ENCODE measurements at regions not wholly inside any gene's neighbourhood (a gene's known extent, or its start where the extent isn't known, plus 50 kb on each side); places are given as distances from the start of the nearest gene placed in this dataset.
A peak's percentile ranks its signal among the peaks of the same experiment; 100 is the strongest.

- DNase-seq (ENCODE audit: low read depth in 2 of 2) = peak in 1 of 2 donors; percentile 71
- no peak overlapping the region for H3K4me3 ChIP-seq (replicated peaks in 1 of 2; ENCODE audit: low read depth in 2 of 2, low read length in 2 of 2)
- no peak for TF ChIP-seq CTCF (IDR thresholded peaks at IDR 0.05; ENCODE audit: low read depth, low read length)
Measured at GRCh38 chr11:28460348-28460747, 352.2 kb downstream of the METTL15 start.

- no peak overlapping the region for H3K4me3 ChIP-seq (replicated peaks in 1 of 2; ENCODE audit: low read depth in 2 of 2, low read length in 2 of 2)
- TF ChIP-seq CTCF (IDR thresholded peaks at IDR 0.05; ENCODE audit: low read depth, low read length) = no peak
- no peak for DNase-seq (ENCODE audit: low read depth in 2 of 2)
Measured at GRCh38 chr11:28459912-28460311, 351.7 kb downstream of the METTL15 start.

GRCh38 chr11:28457481-28458065 is 349.4 kb downstream of the METTL15 start:
- no peak for DNase-seq (ENCODE audit: low read depth in 2 of 2)
- no peak overlapping the region for H3K4me3 ChIP-seq (replicated peaks in 1 of 2; ENCODE audit: low read depth in 2 of 2, low read length in 2 of 2)
- no peak for TF ChIP-seq CTCF (IDR thresholded peaks at IDR 0.05; ENCODE audit: low read depth, low read length)

GRCh38 chr11:28448186-28448585 is 340.0 kb downstream of the METTL15 start:
- no peak for DNase-seq (ENCODE audit: low read depth in 2 of 2)
- no peak for TF ChIP-seq CTCF (IDR thresholded peaks at IDR 0.05; ENCODE audit: low read depth, low read length)
- H3K4me3 ChIP-seq (replicated peaks in 1 of 2; ENCODE audit: low read depth in 2 of 2, low read length in 2 of 2) = no peak overlapping the region

- H3K4me3 ChIP-seq (replicated peaks in 1 of 2; ENCODE audit: low read depth in 2 of 2, low read length in 2 of 2) = no peak overlapping the region
- no peak for TF ChIP-seq CTCF (IDR thresholded peaks at IDR 0.05; ENCODE audit: low read depth, low read length)
- DNase-seq (ENCODE audit: low read depth in 2 of 2) = peak; percentile 33 to 54
Measured at GRCh38 chr11:28447226-28447625, 339.0 kb downstream of the METTL15 start.

- no peak for DNase-seq (ENCODE audit: low read depth in 2 of 2)
- no peak for TF ChIP-seq CTCF (IDR thresholded peaks at IDR 0.05; ENCODE audit: low read depth, low read length)
- no peak overlapping the region for H3K4me3 ChIP-seq (replicated peaks in 1 of 2; ENCODE audit: low read depth in 2 of 2, low read length in 2 of 2)
Measured at GRCh38 chr11:28442131-28442530, 333.9 kb downstream of the METTL15 start.

- TF ChIP-seq CTCF (IDR thresholded peaks at IDR 0.05; ENCODE audit: low read depth, low read length) = no peak
- H3K4me3 ChIP-seq (replicated peaks in 1 of 2; ENCODE audit: low read depth in 2 of 2, low read length in 2 of 2) = no peak overlapping the region
- DNase-seq (ENCODE audit: low read depth in 2 of 2) = no peak
Measured at GRCh38 chr11:28439403-28439802, 331.2 kb downstream of the METTL15 start.
